ENCODE measurements at regions not wholly inside any gene's neighbourhood (a gene's known extent, or its start where the extent isn't known, plus 50 kb on each side); places are given as distances from the start of the nearest gene placed in this dataset.

DNA sequence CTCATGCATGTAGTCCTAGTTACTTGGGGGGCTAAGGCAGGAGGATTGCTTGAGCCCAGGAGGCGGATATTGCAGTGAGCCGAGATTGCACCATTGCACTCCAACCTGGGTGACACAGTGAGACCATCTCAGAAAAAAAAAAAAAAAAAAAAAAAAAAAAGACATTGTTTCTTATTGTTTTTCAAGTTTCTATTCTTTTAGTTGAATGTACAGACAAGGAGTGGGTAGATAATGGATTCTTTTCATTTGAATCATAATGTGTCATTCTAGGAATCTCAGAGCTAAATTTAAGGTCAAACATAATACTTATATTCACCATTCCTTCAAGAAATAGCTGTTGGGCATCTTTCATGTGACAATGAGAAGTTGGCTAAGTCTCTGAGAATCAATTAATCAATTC, 157.0 kb upstream of the C21orf91 start:
- no peak overlapping the region for H3K27ac ChIP-seq (ENCODE audit: low read depth, low read length)
- TF ChIP-seq, protein P1, sequence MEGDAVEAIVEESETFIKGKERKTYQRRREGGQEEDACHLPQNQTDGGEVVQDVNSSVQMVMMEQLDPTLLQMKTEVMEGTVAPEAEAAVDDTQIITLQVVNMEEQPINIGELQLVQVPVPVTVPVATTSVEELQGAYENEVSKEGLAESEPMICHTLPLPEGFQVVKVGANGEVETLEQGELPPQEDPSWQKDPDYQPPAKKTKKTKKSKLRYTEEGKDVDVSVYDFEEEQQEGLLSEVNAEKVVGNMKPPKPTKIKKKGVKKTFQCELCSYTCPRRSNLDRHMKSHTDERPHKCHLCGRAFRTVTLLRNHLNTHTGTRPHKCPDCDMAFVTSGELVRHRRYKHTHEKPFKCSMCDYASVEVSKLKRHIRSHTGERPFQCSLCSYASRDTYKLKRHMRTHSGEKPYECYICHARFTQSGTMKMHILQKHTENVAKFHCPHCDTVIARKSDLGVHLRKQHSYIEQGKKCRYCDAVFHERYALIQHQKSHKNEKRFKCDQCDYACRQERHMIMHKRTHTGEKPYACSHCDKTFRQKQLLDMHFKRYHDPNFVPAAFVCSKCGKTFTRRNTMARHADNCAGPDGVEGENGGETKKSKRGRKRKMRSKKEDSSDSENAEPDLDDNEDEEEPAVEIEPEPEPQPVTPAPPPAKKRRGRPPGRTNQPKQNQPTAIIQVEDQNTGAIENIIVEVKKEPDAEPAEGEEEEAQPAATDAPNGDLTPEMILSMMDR (IDR thresholded peaks at IDR 0.05; ENCODE audit: low read depth, low read length): no peak
- no peak for DNase-seq (ENCODE audit: low read depth, low spot score)
- H3K27me3 ChIP-seq (ENCODE audit: control insufficient read depth, insufficient read depth, low read length): no peaks in the 10 kb centered on the region
- peaks cover 15% of the 10 kb centered on the region for H3K9me3 ChIP-seq (ENCODE audit: control insufficient read depth, insufficient read depth, low read length)
- no peak overlapping the region for H3K4me3 ChIP-seq (ENCODE audit: low read depth, low read length)
- ChIA-PET CTCF (no interaction called here), POLR2A (no interaction called here)

DNA sequence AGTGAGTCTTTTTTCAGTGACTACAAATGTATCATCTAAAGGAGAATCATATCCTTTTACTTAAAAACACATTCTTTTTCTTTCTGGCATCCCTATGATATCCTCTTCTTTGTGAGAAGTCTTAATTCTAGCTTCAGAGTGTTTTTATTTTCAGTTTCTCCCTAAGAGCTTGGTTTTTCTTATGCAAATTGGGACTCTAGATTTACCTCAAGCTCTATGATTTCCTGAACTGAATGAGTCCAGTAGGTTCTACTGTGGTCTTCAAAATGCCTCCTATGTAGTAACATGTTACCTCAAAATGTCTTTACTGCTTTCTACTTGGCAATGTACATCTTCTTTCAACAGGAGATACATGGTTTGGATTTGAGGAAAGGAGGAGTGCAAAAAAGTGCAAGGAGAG, 148.2 kb upstream of the C21orf91 start:
- Histone ChIP-seq H3K4me3 (ENCODE audit: low read depth, low read length) (no peak overlapping the region), H3K9me3 (ENCODE audit: control insufficient read depth, insufficient read depth, low read length) (no peaks in the 10 kb centered on the region), H3K27ac (ENCODE audit: low read depth, low read length) (no peak overlapping the region), H3K27me3 (ENCODE audit: control insufficient read depth, insufficient read depth, low read length) (no peaks in the 10 kb centered on the region)
- ChIA-PET POLR2A (no interaction called here), CTCF (no interaction called here)
- TF ChIP-seq, protein P1 (IDR thresholded peaks at IDR 0.05; ENCODE audit: low read depth, low read length): no peak
- no peak for DNase-seq (ENCODE audit: low read depth, low spot score)

DNA sequence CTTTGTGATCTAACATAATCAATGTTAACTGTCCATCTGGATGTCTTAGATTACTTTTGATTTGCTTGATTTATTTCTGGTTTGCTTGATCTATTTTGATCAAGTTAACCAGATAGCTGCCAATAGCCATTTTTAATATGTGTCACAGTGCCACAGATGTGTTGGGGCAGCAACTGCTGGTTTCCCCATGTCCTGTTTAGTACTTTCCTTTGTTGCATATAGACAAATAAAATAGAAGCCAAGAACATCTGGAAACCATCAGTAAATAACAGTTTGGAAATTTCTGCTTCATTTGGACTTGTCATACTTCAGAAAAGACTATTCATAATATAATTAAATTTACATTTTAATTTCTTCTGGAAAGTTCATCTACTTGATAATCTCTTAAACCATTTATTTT, 145.6 kb upstream of the C21orf91 start:
- DNase-seq (ENCODE audit: low read depth, low spot score): no peak
- Histone ChIP-seq H3K9me3 (ENCODE audit: control insufficient read depth, insufficient read depth, low read length) (no peaks in the 10 kb centered on the region), H3K4me3 (ENCODE audit: low read depth, low read length) (no peak overlapping the region), H3K27me3 (ENCODE audit: control insufficient read depth, insufficient read depth, low read length) (no peaks in the 10 kb centered on the region), H3K27ac (ENCODE audit: low read depth, low read length) (no peak overlapping the region)
- CTCF ChIA-PET: no interaction called here
- POLR2A ChIA-PET: no interaction called here
- TF ChIP-seq, protein P1 (IDR thresholded peaks at IDR 0.05; ENCODE audit: low read depth, low read length): no peak

DNA sequence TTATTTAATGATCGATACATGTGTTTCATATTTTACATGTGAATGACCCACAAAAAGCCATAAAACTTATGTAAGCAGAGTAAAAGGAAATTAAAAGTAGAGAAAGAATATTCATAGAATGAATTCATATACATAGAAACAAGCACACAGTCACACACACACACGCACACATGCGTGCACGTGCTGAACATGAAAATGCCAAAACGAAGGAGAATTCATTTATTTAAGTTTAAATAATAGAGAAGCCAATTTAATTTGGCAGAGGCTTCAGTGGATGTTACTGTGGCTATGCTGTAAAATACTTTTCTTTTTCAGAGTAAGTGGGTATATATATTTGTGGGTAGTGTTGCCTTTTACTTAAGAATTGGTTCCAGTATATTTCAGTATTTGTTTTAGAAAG, 145.0 kb upstream of the C21orf91 start:
- TF ChIP-seq, protein P1 (IDR thresholded peaks at IDR 0.05; ENCODE audit: low read depth, low read length): no peak
- Histone ChIP-seq H3K9me3 (ENCODE audit: control insufficient read depth, insufficient read depth, low read length) (no peaks in the 10 kb centered on the region), H3K27ac (ENCODE audit: low read depth, low read length) (no peak overlapping the region), H3K27me3 (ENCODE audit: control insufficient read depth, insufficient read depth, low read length) (no peaks in the 10 kb centered on the region), H3K4me3 (ENCODE audit: low read depth, low read length) (no peak overlapping the region)
- POLR2A ChIA-PET: no interaction called here
- no peak for DNase-seq (ENCODE audit: low read depth, low spot score)
- CTCF ChIA-PET: no interaction called here

DNA sequence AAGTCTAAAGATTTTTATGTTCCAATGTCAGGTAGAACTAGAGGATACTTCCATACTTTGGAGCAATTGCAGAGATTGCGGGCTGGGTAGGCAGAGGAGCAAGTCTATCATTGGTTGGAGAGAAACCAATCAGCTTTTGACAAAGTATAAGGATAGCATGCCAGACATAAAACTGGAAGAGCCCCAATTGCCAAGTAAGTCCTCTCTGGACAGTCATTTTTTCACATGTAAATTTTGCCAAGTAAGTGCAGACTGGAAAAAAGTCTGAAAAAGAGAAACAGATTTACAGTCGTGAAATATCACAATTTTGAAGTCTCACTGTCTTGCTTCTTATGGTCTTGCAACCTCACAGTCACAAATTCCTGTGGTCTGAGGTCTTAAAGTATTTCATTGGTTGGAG, 131.4 kb upstream of the C21orf91 start:
- no peak for DNase-seq (ENCODE audit: low read depth, low spot score)
- Histone ChIP-seq H3K4me3 (ENCODE audit: low read depth, low read length) (no peak overlapping the region), H3K27ac (ENCODE audit: low read depth, low read length) (no peak overlapping the region), H3K9me3 (ENCODE audit: control insufficient read depth, insufficient read depth, low read length) (peaks cover 2% of the 10 kb centered on the region; the same call in 1 of the 2 replicates), H3K27me3 (ENCODE audit: control insufficient read depth, insufficient read depth, low read length) (no peaks in the 10 kb centered on the region)
- POLR2A ChIA-PET: no interaction called here
- CTCF ChIA-PET: no interaction called here
- TF ChIP-seq, protein P1 (IDR thresholded peaks at IDR 0.05; ENCODE audit: low read depth, low read length): no peak
